DND-41 (cell line): ENCODE measurements at regions not wholly inside any gene's neighbourhood (a gene's known extent, or its start where the extent isn't known, plus 50 kb on each side); places are given as distances from the start of the nearest gene placed in this dataset.

Source experiments
- EZH2 ChIP-seq: IDR thresholded peaks from 3 replicates; pipeline ENCODE4 v1.6.1; 2012; ENCODE audit warnings: borderline replicate concordance, low read depth, mild to moderate bottlenecking, moderate library complexity, low read length, inconsistent platforms; ENCODE audit not compliant: severe bottlenecking
- TF ChIP-seq, protein P1 (sequence below): IDR thresholded peaks from 2 replicates; pipeline ENCODE4 v1.5.1; 2012; ENCODE audit warnings: borderline replicate concordance, low read length, moderate library complexity, mild to moderate bottlenecking; ENCODE audit not compliant: poor library complexity, severe bottlenecking; ENCODE audit errors: extremely low read depth

GRCh38 chr20:1813101-1813529 lies 82.1 kb upstream of the SIRPA start:
- TF ChIP-seq EZH2, result no peak
- TF ChIP-seq, protein P1, sequence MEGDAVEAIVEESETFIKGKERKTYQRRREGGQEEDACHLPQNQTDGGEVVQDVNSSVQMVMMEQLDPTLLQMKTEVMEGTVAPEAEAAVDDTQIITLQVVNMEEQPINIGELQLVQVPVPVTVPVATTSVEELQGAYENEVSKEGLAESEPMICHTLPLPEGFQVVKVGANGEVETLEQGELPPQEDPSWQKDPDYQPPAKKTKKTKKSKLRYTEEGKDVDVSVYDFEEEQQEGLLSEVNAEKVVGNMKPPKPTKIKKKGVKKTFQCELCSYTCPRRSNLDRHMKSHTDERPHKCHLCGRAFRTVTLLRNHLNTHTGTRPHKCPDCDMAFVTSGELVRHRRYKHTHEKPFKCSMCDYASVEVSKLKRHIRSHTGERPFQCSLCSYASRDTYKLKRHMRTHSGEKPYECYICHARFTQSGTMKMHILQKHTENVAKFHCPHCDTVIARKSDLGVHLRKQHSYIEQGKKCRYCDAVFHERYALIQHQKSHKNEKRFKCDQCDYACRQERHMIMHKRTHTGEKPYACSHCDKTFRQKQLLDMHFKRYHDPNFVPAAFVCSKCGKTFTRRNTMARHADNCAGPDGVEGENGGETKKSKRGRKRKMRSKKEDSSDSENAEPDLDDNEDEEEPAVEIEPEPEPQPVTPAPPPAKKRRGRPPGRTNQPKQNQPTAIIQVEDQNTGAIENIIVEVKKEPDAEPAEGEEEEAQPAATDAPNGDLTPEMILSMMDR, result no peak
